GM18870 (cell line): ENCODE measurements at regions not wholly inside any gene's neighbourhood (a gene's known extent, or its start where the extent isn't known, plus 50 kb on each side); places are given as distances from the start of the nearest gene placed in this dataset.
A peak's percentile ranks its signal among the peaks of the same experiment; 100 is the strongest.

ENCODE experiments used
- ATAC-seq: cut with Tn5 transposase; IDR thresholded peaks from one replicate; pipeline ENCODE4 v1.9.1; 2021; ENCODE audit warnings: moderate library complexity; ENCODE audit not compliant: unreplicated experiment

- no peak for ATAC-seq
Observed at GRCh38 chr4:185892165-185892564, 80.2 kb upstream of the SORBS2 start.

- no peak for ATAC-seq
Observed at GRCh38 chr4:185893500-185893899, 81.5 kb upstream of the SORBS2 start.

GRCh38 chr4:185894481-185894880 is 82.5 kb upstream of the SORBS2 start:
- no peak for ATAC-seq

GRCh38 chr4:185895351-185895750 is 83.4 kb upstream of the SORBS2 start:
- ATAC-seq: no peak

GRCh38 chr4:185895866-185896265 is 83.9 kb upstream of the SORBS2 start:
- no peak for ATAC-seq

DNA sequence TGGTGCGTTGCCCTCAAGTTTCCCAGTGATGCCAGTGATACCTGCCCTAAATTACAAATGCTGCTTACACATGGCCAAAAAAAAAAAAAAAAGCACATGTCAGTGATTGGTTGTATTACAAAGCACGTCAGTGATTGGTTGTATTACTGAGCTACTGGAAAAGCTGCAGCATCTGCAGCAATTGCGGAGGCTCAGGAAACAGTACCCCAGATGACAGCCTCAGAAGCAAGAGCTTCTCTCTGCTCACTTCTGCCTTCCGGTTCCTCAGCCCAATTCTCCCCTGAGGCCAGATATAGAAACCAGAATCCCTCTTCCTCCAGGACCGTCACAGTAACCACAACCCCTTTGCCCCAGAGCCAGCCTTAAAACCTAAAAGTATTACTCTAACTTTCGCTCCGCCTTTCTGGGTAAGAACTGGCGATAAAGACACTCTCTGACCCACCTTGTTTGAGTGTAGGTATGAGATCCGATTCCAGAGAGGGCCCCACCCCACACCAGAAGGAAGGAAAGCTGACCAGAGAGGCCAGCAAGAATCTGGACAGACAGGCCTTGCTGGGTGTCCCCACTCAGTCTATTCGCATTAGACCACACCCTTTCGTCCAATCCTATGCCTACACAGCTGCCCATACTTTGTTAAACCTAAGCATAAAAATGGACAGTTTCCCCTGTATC is 85.0 kb upstream of the SORBS2 start:
- ATAC-seq: peak; percentile 81

DNA sequence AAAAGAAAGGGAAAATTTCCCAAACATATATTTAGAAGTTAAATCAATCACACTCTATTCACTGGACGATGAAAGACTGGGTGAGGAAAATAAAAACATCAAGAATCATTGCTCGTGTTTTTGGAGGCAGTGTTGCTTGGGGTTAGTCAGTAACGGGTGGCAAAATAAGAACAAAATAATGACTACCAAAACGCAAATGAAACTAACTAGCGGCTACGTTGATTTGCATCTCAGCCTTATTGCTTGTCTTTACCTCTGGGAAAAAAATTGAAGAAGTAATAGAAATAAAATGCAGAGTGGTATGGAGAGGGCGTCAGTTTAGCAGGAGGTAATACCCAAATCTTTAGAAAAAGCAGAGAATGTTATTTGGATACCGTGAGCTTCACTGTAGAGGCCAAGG is 86.4 kb upstream of the SORBS2 start:
- ATAC-seq: no peak

GRCh38 chr4:185899833-185900232 is 87.8 kb upstream of the SORBS2 start:
- ATAC-seq: no peak

DNA sequence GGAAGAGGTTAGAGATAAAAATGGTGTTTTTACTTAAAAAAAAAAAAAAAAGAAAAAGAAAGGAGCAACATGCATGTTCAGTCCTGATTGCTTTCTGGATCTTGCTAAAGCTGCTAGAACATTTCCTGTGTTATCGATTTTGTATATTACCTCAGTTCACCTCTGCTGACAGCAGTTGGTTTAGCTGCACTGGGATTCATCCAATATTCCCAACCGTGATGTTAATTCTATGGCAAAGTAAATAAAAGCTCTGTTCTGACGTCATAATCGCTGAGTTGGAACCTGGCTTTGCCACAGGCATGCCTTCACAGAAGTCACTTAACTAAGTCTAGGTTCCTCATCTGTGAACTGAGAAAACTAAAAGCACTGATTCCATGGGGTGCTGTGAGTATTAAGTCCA is 90.7 kb upstream of the SORBS2 start:
- ATAC-seq: no peak

- ATAC-seq: no peak
Observed at GRCh38 chr4:185903205-185903604, 91.2 kb upstream of the SORBS2 start.

GRCh38 chr4:185904381-185904780 is 92.4 kb upstream of the SORBS2 start:
- ATAC-seq: no peak

DNA sequence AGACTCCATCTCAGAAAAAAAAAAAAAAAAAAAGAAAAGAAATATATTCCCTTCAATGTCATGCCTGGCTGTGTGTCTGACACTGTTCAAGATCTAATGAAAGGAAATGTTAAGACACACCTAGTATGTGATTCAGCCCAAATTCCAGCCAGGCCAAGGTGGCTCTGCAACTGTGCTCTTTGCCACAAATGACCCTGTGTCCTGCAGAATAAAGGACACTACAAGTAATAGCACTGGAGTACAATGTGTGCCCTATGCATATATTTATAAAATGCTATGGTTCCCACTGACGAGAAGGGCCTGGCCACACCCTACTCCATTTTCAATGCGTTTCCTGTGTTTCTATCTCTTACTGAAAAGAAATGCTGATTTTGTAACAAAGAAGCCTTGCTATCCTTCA is 98.0 kb upstream of the SORBS2 start:
- ATAC-seq: no peak

DNA sequence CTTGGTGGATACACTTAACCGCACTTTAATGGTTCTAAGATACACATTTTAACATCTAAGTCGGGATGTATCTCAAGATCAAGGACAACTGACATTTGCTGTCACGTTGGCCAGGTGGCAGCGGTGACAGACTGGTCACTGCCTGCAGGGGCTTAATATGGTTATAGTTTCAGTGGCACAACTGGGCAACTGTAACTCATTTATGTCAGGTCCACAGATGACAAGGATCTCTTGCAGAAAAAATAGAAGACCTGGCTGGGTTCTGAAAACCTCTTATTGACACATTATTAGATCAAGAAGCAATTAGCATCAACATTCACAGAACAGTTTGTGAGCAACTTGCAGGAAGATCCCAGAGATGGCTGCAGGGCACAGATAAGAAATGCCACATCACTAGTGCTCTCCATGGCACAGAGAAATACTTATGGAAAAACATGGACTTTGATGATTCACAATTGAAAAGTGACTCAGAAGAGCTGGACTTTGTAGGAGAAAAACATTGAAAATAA is 99.6 kb upstream of the SORBS2 start:
- ATAC-seq: no peak

- ATAC-seq: no peak
Observed at GRCh38 chr4:185912779-185913178, 100.8 kb upstream of the SORBS2 start.

GRCh38 chr4:185914583-185915199 is 102.7 kb upstream of the SORBS2 start:
- ATAC-seq: no peak

DNA sequence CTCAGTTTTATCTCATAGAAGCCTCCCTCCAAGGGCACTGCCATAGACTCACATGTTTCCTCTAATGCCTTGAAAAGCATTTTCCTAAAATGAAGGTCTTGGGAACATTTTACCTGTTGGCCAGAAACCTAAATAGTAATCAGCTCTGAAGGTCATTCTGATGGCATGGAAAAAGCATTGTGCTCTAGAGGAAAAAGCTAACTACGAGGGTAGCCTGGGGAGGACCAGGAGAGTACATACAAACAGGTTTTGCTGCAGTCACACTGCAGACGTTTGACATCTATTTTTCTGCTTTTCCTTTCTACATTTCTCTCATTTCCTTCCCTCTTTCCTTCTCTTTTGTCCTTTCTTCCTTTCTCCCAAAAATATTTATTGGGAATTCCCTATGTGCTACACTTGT is 103.3 kb upstream of the SORBS2 start:
- ATAC-seq: no peak

GRCh38 chr4:185915817-185916216 is 103.8 kb upstream of the SORBS2 start:
- ATAC-seq: no peak

DNA sequence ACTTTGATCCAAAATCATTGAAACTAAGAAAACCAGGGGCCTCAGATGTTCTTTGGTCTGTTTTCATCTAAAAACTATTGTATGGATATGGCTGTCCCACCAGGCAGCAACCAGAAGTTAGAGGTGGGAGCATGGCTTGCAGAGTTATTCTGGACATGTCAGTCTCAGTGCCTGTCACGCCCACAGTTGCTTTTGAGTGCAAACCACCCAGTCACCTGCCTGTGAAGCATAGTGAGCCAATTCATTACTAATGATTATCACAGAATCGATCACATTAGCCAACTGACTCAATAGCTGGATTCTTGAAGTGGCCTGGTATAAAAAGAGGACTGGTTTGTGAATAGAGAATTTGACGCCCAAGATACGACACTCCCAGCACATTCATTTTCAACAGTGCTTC is 104.2 kb upstream of the SORBS2 start:
- ATAC-seq: no peak

- ATAC-seq: no peak
Observed at GRCh38 chr4:185916683-185917082, 104.7 kb upstream of the SORBS2 start.

DNA sequence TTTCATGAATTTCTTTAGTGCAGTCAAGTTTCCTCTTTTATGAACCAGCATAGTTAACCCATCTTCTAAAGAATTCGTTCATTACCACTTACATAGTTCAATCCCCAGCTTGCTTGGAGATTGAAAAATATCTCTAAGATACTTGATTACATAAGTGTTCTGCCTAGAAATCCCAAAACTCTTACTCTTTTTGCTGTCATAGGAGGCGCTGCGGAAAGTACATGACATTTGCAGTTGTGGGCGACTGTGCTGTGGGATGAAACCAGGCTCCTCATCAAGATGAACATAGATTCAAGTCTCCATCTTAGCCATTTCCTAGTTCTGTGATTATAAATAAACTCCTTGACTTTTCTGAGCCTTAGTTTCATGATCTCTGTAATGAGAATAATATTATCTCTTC is 107.1 kb upstream of the SORBS2 start:
- no peak for ATAC-seq

DNA sequence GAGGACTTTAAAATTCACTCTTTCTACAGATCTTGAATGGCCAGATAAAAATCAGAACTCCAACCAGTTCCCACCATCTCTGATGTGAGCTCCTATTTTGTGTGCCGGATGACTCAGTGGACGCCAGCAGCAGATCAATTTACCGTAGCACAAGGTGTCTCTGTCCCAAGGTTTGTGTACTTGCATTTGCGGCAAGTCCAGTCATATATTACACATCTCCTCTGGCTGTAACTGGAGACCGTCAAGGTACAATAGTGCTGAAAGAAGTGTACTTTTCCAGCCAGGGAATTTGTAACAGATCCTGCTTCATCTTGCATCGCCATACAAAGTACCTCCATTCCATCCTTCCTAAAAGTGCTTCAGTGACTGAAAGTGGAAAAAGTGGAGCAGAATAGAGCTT is 108.2 kb upstream of the SORBS2 start:
- ATAC-seq: no peak

GRCh38 chr4:185920691-185921260 is 108.8 kb upstream of the SORBS2 start:
- ATAC-seq: no peak
